GM23248 (cell line): ENCODE measurements at regions not wholly inside any gene's neighbourhood (a gene's known extent, or its start where the extent isn't known, plus 50 kb on each side); places are given as distances from the start of the nearest gene placed in this dataset.

Experiments
- EZH2 ChIP-seq: fragments of 200-600 bp; sonication (generic); IDR thresholded peaks from 2 replicates; pipeline ENCODE4 v1.6.1; 2018; ENCODE audit warnings: antibody characterized with exemption, mild to moderate bottlenecking; ENCODE audit not compliant: insufficient read depth, poor library complexity, severe bottlenecking
- EZH2phosphoT487 ChIP-seq: fragments of 200-600 bp; sonication (generic); IDR thresholded peaks from 2 replicates; pipeline ENCODE4 v1.6.1; 2018; ENCODE audit warnings: antibody characterized with exemption, moderate library complexity, mild to moderate bottlenecking, low read depth; ENCODE audit not compliant: insufficient read depth

DNA sequence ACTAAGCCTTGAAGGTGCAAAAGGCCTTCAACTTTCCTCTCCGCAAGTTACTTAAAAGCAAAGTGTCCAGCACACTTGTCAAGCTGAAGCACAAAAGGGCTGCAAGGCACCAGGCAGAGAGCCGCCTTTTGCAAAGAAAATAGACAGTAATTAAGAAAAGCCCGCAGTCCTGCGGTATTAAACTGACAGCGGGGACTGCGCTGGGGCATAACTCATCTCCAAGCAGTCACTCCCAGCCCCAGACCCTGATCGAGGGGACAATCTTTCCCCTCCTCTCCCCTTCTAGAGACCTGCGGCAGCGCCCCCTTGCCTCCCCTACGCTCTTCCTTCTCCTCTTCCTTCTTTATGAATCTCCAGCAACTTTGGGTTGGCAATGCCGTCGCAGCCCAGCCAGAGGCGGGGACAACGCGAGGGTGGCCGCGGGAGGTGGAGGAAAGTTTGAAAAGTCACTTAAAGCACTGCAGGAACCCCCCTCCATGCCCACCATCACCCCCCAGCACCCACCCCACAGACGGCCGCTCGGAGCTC, 200.9 kb upstream of the CAND1 start:
- TF ChIP-seq EZH2 (peak; percentile 56), EZH2phosphoT487 (no peak)
